ENCODE measurements at regions not wholly inside any gene's neighbourhood (a gene's known extent, or its start where the extent isn't known, plus 50 kb on each side); places are given as distances from the start of the nearest gene placed in this dataset.

GRCh38 chr13:30846311-30846710, 59.8 kb upstream of the MEDAG start:
- Mint-ChIP-seq H3K4me1 (peaks cover 15% of the 10 kb centered on the region), H3K27ac (ENCODE audit: unreplicated experiment) (no peak overlapping the region), H3K9me3 (peaks cover 6% of the 10 kb centered on the region), H3K4me3 (no peak overlapping the region), H3K36me3 (ENCODE audit: low read depth) (no peaks in the 10 kb centered on the region), H3K27me3 (ENCODE audit: low read depth) (no peaks in the 10 kb centered on the region)
- DNase-seq (ENCODE audit: low read depth, low spot score) = no peak
- no peak for TF ChIP-seq CTCF (conservative IDR thresholded peaks at IDR 0.05)

- Mint-ChIP-seq H3K36me3 (ENCODE audit: low read depth) (no peaks in the 10 kb centered on the region), H3K4me1 (peaks cover 18% of the 10 kb centered on the region), H3K4me3 (no peak overlapping the region), H3K27ac (ENCODE audit: unreplicated experiment) (no peak overlapping the region), H3K9me3 (peaks cover 10% of the 10 kb centered on the region), H3K27me3 (ENCODE audit: low read depth) (no peaks in the 10 kb centered on the region)
- no peak for DNase-seq (ENCODE audit: low read depth, low spot score)
- TF ChIP-seq CTCF (conservative IDR thresholded peaks at IDR 0.05) = no peak
These were observed 59.2 kb upstream of the MEDAG start for GRCh38 chr13:30846866-30847265.

GRCh38 chr13:30847650-30848307, 58.3 kb upstream of the MEDAG start:
- TF ChIP-seq CTCF (conservative IDR thresholded peaks at IDR 0.05) = no peak
- Mint-ChIP-seq H3K27ac (ENCODE audit: unreplicated experiment) (no peak overlapping the region), H3K27me3 (ENCODE audit: low read depth) (no peaks in the 10 kb centered on the region), H3K9me3 (peaks cover 13% of the 10 kb centered on the region), H3K4me3 (no peak overlapping the region), H3K4me1 (peaks cover 18% of the 10 kb centered on the region), H3K36me3 (ENCODE audit: low read depth) (no peaks in the 10 kb centered on the region)
- DNase-seq (ENCODE audit: low read depth, low spot score) = no peak

- no peak for TF ChIP-seq CTCF (conservative IDR thresholded peaks at IDR 0.05)
- no peak for DNase-seq (ENCODE audit: low read depth, low spot score)
- H3K4me3 Mint-ChIP-seq = no peak overlapping the region
- no peaks in the 10 kb centered on the region for H3K27me3 Mint-ChIP-seq (ENCODE audit: low read depth)
- H3K9me3 Mint-ChIP-seq = peaks cover 13% of the 10 kb centered on the region
- H3K4me1 Mint-ChIP-seq = peaks cover 18% of the 10 kb centered on the region
- no peaks in the 10 kb centered on the region for H3K36me3 Mint-ChIP-seq (ENCODE audit: low read depth)
- no peak overlapping the region for H3K27ac Mint-ChIP-seq (ENCODE audit: unreplicated experiment)
These were observed 57.6 kb upstream of the MEDAG start for GRCh38 chr13:30848332-30849027.

GRCh38 chr13:30849611-30850010, 56.5 kb upstream of the MEDAG start:
- Mint-ChIP-seq H3K4me3 (no peak overlapping the region), H3K27me3 (ENCODE audit: low read depth) (no peaks in the 10 kb centered on the region), H3K9me3 (peaks cover 13% of the 10 kb centered on the region), H3K36me3 (ENCODE audit: low read depth) (no peaks in the 10 kb centered on the region), H3K4me1 (peaks cover 18% of the 10 kb centered on the region), H3K27ac (ENCODE audit: unreplicated experiment) (no peak overlapping the region)
- no peak for DNase-seq (ENCODE audit: low read depth, low spot score)
- TF ChIP-seq CTCF (conservative IDR thresholded peaks at IDR 0.05) = no peak
